ENCODE measurements at regions not wholly inside any gene's neighbourhood (a gene's known extent, or its start where the extent isn't known, plus 50 kb on each side); places are given as distances from the start of the nearest gene placed in this dataset.

GRCh38 chr6:78583079-78583478, 284.3 kb upstream of the IRAK1BP1 start:
- no TSS peak for BruUV-seq (replicated peaks)
- H3K4me2 ChIP-seq (ENCODE audit: low read depth, low read length): no peak overlapping the region
- H4K5ac ChIP-seq (ENCODE audit: low read depth, low read length): no peak overlapping the region
- no peak for DNase-seq
- in situ Hi-C loops (cut with MboI; ENCODE audit: low sequenced_read_pairs) (no loop called here), intact Hi-C loops (cut with micrococcal nuclease) (no loop called here), dilution Hi-C loops (cut with HindIII; ENCODE audit: low sequenced_read_pairs, unreplicated experiment) (no loop called here)
- H3K23ac ChIP-seq (ENCODE audit: low read depth, low read length): no peak overlapping the region
- no peak overlapping the region for H2AK9ac ChIP-seq (replicated peaks; ENCODE audit: low read depth, low read length, poor library complexity)
- H2BK5ac ChIP-seq (ENCODE audit: low read depth, low read length, poor library complexity, severe bottlenecking): no peak overlapping the region
- no peak overlapping the region for H3K27ac ChIP-seq (ENCODE audit: insufficient read depth, low read length)
- TF ChIP-seq MAZ (IDR thresholded peaks at IDR 0.05; ENCODE audit: borderline replicate concordance, low read depth, low read length) (no peak), POLR2A (IDR thresholded peaks at IDR 0.05; ENCODE audit: low read depth, low read length) (no peak), NFE2L2 (IDR thresholded peaks at IDR 0.05; ENCODE audit: low read depth, low read length) (no peak), USF2 (IDR thresholded peaks at IDR 0.05; ENCODE audit: low read depth, low read length) (no peak), CHD1 (IDR thresholded peaks at IDR 0.05; ENCODE audit: low read depth, low read length) (no peak), FOS (IDR thresholded peaks at IDR 0.05; ENCODE audit: low read depth, low read length) (no peak), RAD21 (IDR thresholded peaks at IDR 0.05; ENCODE audit: low read length) (no peak), RFX5 (IDR thresholded peaks at IDR 0.05; ENCODE audit: low read depth, low read length) (no peak), CEBPB (IDR thresholded peaks at IDR 0.05; ENCODE audit: low read depth, low read length) (no peak), CTCF (conservative IDR thresholded peaks at IDR 0.05; ENCODE audit: low read depth, low read length) (no peak)
- TF ChIP-seq, protein P1, sequence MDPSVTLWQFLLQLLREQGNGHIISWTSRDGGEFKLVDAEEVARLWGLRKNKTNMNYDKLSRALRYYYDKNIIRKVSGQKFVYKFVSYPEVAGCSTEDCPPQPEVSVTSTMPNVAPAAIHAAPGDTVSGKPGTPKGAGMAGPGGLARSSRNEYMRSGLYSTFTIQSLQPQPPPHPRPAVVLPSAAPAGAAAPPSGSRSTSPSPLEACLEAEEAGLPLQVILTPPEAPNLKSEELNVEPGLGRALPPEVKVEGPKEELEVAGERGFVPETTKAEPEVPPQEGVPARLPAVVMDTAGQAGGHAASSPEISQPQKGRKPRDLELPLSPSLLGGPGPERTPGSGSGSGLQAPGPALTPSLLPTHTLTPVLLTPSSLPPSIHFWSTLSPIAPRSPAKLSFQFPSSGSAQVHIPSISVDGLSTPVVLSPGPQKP (IDR thresholded peaks at IDR 0.05; ENCODE audit: borderline replicate concordance, low read depth, low read length): no peak
- H3K27me3 ChIP-seq (ENCODE audit: control insufficient read depth, insufficient read depth, low read length): no peaks in the 10 kb centered on the region
- H3K56ac ChIP-seq (ENCODE audit: extremely low read depth, insufficient read depth, low read length): no peak overlapping the region
- H3K4me1 ChIP-seq (ENCODE audit: control insufficient read depth, insufficient read depth, low read length): peaks cover 2% of the 10 kb centered on the region; the same call in 1 of the 2 replicates
- ATAC-seq (ENCODE audit: low read depth): no peak
- H4K91ac ChIP-seq (ENCODE audit: insufficient read depth, low read depth, low read length): no peak overlapping the region
- CTCF ChIA-PET: no interaction called here
- H3K4me3 ChIP-seq (ENCODE audit: insufficient read depth, low read depth, low read length): no peak overlapping the region
- no peak overlapping the region for H3K9ac ChIP-seq (ENCODE audit: low read depth, low read length)
- no peak overlapping the region for H2AFZ ChIP-seq (replicated peaks; ENCODE audit: low read length, poor library complexity)
- H2BK15ac ChIP-seq (ENCODE audit: low read depth, low read length): no peak overlapping the region
- no peak overlapping the region for H2BK120ac ChIP-seq (ENCODE audit: low read depth, low read length)
- H3K79me1 ChIP-seq (ENCODE audit: low read depth in 1 of 2, low read length in 2 of 2): no peaks in the 10 kb centered on the region
- H4K20me1 ChIP-seq (ENCODE audit: insufficient read depth, low read length): no peaks in the 10 kb centered on the region
- no peak overlapping the region for H3K14ac ChIP-seq (replicated peaks; ENCODE audit: low read depth, low read length)
- H3K9me3 ChIP-seq (ENCODE audit: control insufficient read depth, insufficient read depth, low read length): no peaks in the 10 kb centered on the region
- POLR2A ChIA-PET (ENCODE audit: unreplicated experiment): no interaction called here
- no peak overlapping the region for H3K4ac ChIP-seq (ENCODE audit: low read depth, low read length)
- H4K8ac ChIP-seq (ENCODE audit: low read depth in 2 of 2, low read length in 2 of 2): no peak overlapping the region
- H2BK20ac ChIP-seq (ENCODE audit: low read depth, low read length): no peak overlapping the region
- H2AK5ac ChIP-seq (ENCODE audit: low read depth, low read length): no peak overlapping the region
- H3K18ac ChIP-seq (ENCODE audit: low read depth, low read length): no peak overlapping the region
- WGBS, 2 experiments (ENCODE audit: extremely low coverage in 2 of 2, insufficient read length in 1 of 2): 80% methylated on average over 1 of the region's 3 CpGs; no CpG with 5 or more reads in 1 of the 2 experiments
- H3K9me1 ChIP-seq (ENCODE audit: insufficient read depth, low read length): no peaks in the 10 kb centered on the region
- no peaks in the 10 kb centered on the region for H3K36me3 ChIP-seq (ENCODE audit: control insufficient read depth, insufficient read depth, low read length)

Measured in IMR-90 (cell line).